Epidermal melanocyte (primary cell): ENCODE measurements at regions not wholly inside any gene's neighbourhood (a gene's known extent, or its start where the extent isn't known, plus 50 kb on each side); places are given as distances from the start of the nearest gene placed in this dataset.

ENCODE experiments used
- DNase-seq: peaks from one replicate; pipeline ENCODE4 v3.0.0; 2011; ENCODE audit warnings: low spot score; ENCODE audit not compliant: insufficient read length

- no peak for DNase-seq
Measured at GRCh38 chr13:79727086-79727485, 246.1 kb downstream of the NDFIP2 start.

DNA sequence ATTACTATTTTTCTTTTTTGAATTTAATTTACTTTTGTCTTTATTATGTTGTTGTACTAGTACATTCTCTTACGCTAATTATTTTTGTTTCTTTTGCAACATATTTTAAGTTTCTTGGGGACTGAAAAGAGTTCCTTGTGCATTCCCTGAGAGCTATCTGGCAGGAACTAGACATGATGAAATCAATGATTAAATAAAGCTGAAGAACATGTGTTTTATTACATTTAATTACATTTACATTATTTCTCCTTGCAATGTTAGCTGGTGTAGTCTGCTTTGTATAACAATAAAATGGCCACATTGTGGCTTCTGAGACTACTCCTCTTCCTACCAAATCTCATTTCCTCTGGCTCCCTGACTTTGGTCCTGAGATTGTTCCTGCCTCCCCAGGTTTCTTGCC, 244.9 kb downstream of the NDFIP2 start:
- DNase-seq: no peak

- DNase-seq: no peak
Measured at GRCh38 chr13:79724348-79725103, 243.6 kb downstream of the NDFIP2 start.

GRCh38 chr13:79723519-79724024, 242.6 kb downstream of the NDFIP2 start:
- DNase-seq: no peak

DNA sequence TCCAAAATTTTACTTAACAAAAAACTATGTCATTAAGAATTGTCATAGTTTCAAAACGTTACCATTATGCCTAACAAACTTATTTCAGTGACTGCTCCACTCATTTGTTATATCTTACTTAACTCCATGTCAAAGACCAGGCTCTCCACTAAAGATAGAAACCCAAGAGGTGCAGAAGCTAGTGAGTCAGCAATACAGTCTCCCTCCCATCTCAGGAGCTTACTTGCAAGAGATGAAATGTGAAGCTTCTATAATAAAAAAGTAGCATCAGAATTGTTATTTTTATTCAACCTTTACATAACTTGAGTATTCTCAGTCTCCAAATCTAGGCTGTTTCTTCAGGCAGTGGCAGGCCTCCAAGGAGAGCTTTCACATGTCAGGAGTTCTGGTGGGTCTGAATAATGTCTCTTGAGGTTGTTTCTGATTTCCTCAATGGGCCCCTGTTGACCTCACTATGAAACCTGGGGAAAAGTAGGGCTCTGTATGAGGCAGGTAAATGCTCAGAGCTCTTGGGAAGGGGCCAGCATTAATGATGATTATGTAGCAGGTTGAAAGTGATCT, 242.0 kb downstream of the NDFIP2 start:
- DNase-seq: no peak

GRCh38 chr13:79716191-79716590, 235.2 kb downstream of the NDFIP2 start:
- no peak for DNase-seq

GRCh38 chr13:79711631-79712030, 230.7 kb downstream of the NDFIP2 start:
- DNase-seq: no peak

DNA sequence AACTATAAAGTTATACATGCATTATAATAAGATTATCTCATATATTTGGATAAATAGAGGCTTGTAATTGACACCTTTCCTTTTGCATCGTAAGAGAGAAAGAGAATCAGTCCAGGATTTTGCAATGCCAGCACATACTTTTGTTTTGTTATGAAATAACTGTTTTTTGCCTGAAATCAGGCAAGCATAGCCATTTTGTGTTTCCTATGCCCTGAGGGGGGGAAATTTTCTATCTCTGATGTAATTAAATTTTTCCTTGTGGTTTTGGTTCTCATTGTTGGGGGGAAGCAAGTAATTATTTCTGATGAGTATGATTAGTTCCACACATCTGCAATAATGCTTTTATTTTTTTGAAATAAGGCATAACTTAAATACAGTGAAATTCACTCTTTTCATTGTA, 229.4 kb downstream of the NDFIP2 start:
- peak; percentile 43 for DNase-seq

- DNase-seq: no peak
Measured at GRCh38 chr13:79709471-79709870, 228.5 kb downstream of the NDFIP2 start.

- DNase-seq: no peak
Measured at GRCh38 chr13:79703772-79704171, 222.8 kb downstream of the NDFIP2 start.

GRCh38 chr13:79695754-79696153, 214.8 kb downstream of the NDFIP2 start:
- DNase-seq: no peak

GRCh38 chr13:79692846-79693245, 211.9 kb downstream of the NDFIP2 start:
- DNase-seq: peak; percentile 40

- DNase-seq: no peak
Measured at GRCh38 chr13:79691826-79692225, 210.9 kb downstream of the NDFIP2 start.

GRCh38 chr13:79688741-79689140, 207.8 kb downstream of the NDFIP2 start:
- DNase-seq: no peak

DNA sequence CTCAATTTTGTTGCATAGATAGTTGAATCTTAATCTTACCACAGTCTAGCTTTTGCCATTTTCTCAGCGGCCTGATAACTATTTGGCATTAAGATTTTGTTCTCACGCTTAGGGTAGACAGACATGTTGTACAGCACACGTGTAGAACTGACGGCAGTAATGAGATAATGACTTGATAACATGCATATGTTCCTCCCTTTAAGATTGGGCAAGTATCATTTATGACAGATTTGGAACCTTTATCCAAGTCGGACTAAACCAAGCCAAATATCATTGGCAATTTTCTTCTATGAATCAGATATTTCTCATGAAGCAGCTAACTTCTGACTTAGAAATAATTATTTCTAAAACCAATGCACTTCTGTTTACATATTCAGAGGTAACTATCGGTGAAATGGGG, 205.5 kb downstream of the NDFIP2 start:
- DNase-seq: no peak

- no peak for DNase-seq
Measured at GRCh38 chr13:79684371-79684770, 203.4 kb downstream of the NDFIP2 start.

- DNase-seq: no peak
Measured at GRCh38 chr13:79682164-79682563, 201.2 kb downstream of the NDFIP2 start.

GRCh38 chr13:79681069-79681468, 200.1 kb downstream of the NDFIP2 start:
- no peak for DNase-seq

DNA sequence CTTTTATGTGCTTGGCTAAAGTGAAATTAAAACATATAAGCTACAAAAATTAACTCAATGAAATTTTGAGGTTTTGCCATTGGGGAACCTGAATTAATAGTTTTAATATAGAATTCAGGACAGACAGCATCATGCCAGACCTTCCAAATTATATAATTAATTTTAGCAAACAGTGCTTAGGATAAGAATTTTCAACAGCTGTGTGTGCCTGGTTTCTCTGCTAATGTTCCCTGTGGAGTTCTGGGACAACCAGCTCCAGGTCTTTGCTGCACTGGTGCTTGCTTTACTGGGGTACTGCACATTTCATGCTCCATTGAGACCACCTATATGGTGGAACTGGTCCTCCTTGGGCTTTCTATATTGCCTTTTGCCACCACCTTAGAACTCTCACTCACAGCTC, 199.5 kb downstream of the NDFIP2 start:
- DNase-seq: no peak

- DNase-seq: no peak
Measured at GRCh38 chr13:79679334-79679733, 198.4 kb downstream of the NDFIP2 start.

DNA sequence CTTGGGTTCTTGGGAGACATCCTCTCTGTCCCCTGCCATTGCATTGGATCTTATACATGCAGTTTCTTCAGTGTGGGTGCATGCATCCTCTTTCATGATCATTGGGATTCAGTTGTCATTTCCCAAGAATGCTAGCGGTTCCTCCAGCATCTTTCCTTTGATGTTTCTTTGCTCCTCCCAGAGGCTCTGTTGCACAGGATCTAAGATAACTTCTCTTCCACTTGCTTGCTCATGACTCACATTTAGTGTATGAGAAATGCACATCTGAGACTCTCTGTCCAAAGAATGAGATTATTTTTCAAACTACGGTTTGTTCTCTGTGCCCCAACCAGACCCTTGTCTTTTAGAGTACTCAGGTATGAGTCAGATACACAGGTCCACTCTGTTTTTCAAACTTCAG, 197.1 kb downstream of the NDFIP2 start:
- DNase-seq: no peak

- no peak for DNase-seq
Measured at GRCh38 chr13:79675931-79676660, 195.1 kb downstream of the NDFIP2 start.
